Neural cell (in vitro differentiated cells): ENCODE measurements at regions not wholly inside any gene's neighbourhood (a gene's known extent, or its start where the extent isn't known, plus 50 kb on each side); places are given as distances from the start of the nearest gene placed in this dataset.

Experiments used
- H2AFZ ChIP-seq: fragments of 200-600, 300-800 bp; sonication (generic), shearing (Covaris generic); 2 replicates; pipeline ENCODE4 v1.6.0; 2014; ENCODE audit warnings: low read depth, mild to moderate bottlenecking, antibody characterized with exemption, low read length, moderate library complexity
- H3F3A ChIP-seq: fragments of 200-600 bp; shearing (Covaris generic); 2 replicates; pipeline ENCODE4 v1.6.1; 2016; ENCODE audit warnings: mild to moderate bottlenecking, moderate library complexity, mixed read lengths, antibody characterized with exemption, low read length; ENCODE audit not compliant: insufficient read depth, poor library complexity, severe bottlenecking
- H3K27ac ChIP-seq: fragments of 200-600, 300-800 bp; sonication (generic), shearing (Covaris generic); 2 replicates; pipeline ENCODE4 v1.5.1; 2014; ENCODE audit warnings: mild to moderate bottlenecking, low read length, moderate library complexity
- H3K27me3 ChIP-seq: fragments of 300-800, 200-600 bp; sonication (generic), shearing (Covaris generic); 2 replicates; pipeline ENCODE4 v1.6.0; 2014; ENCODE audit warnings: mild to moderate bottlenecking, low read depth, low read length, moderate library complexity; ENCODE audit not compliant: insufficient read depth
- H3K36me3 ChIP-seq: fragments of 300-800, 200-600 bp; sonication (generic), shearing (Covaris generic); 2 replicates; pipeline ENCODE4 v1.5.1; 2014; ENCODE audit warnings: mild to moderate bottlenecking, antibody characterized with exemption, low read length, moderate library complexity; ENCODE audit not compliant: insufficient read depth
- H3K4me2 ChIP-seq: fragments of 300-800, 200-600 bp; sonication (generic), shearing (Covaris generic); 2 replicates; pipeline ENCODE4 v1.6.0; 2014; ENCODE audit warnings: mild to moderate bottlenecking, low read length
- H3K4me3 ChIP-seq: fragments of 300-800, 200-600 bp; sonication (generic), shearing (Covaris generic); 2 replicates; pipeline ENCODE4 v1.5.1; 2014; ENCODE audit warnings: mild to moderate bottlenecking, low read length, moderate library complexity
- H3K79me2 ChIP-seq: fragments of 200-600 bp; shearing (Covaris generic); replicated peaks from 2 replicates; pipeline ENCODE4 v1.6.0; 2014; ENCODE audit warnings: mild to moderate bottlenecking, low read length, moderate library complexity; ENCODE audit not compliant: insufficient read depth
- H3K9ac ChIP-seq: fragments of 300-800, 200-600 bp; sonication (generic), shearing (Covaris generic); 2 replicates; pipeline ENCODE4 v1.6.1; 2016; ENCODE audit warnings: mild to moderate bottlenecking, low read length, mixed read lengths
- H3K9me2 ChIP-seq: fragments of 200-600 bp; shearing (Covaris generic); 2 replicates; pipeline ENCODE4 v1.6.1; 2016; ENCODE audit warnings: mild to moderate bottlenecking, low read length, mixed read lengths; ENCODE audit not compliant: insufficient read depth
- H3K9me3 ChIP-seq: fragments of 200-600, 300-800 bp; sonication (generic), shearing (Covaris generic); 2 replicates; pipeline ENCODE4 v1.6.1; 2016; ENCODE audit warnings: mild to moderate bottlenecking, mixed run types, low read length, moderate library complexity, mixed read lengths
- H4K20me1 ChIP-seq: fragments of 200-600 bp; shearing (Covaris generic); 2 replicates; pipeline ENCODE4 v1.6.1; 2016; ENCODE audit warnings: mild to moderate bottlenecking, mixed run types; ENCODE audit not compliant: insufficient read depth
- EP300 ChIP-seq: fragments of 450-650 bp; conservative IDR thresholded peaks from 2 replicates; pipeline ENCODE4 v1.6.1; 2014; ENCODE audit warnings: antibody characterized with exemption, mild to moderate bottlenecking, moderate library complexity; ENCODE audit not compliant: poor library complexity, severe bottlenecking
- EZH2 ChIP-seq: fragments of 200-600, 300-800 bp; shearing (Covaris generic), sonication (generic); IDR thresholded peaks from 2 replicates; pipeline ENCODE4 v1.6.1; 2014; ENCODE audit warnings: antibody characterized with exemption, low read length, borderline replicate concordance, mild to moderate bottlenecking; ENCODE audit not compliant: insufficient read depth, poor library complexity, severe bottlenecking
- MXI1 ChIP-seq: fragments of 450-650 bp; conservative IDR thresholded peaks from 2 replicates; pipeline ENCODE4 v1.6.1; 2014; ENCODE audit warnings: antibody characterized with exemption, mild to moderate bottlenecking; ENCODE audit not compliant: poor library complexity, severe bottlenecking
- POLR2AphosphoS5 ChIP-seq: IDR thresholded peaks from 2 replicates; pipeline ENCODE4 v1.6.1; 2012
- RAD21 ChIP-seq: fragments of 450-650 bp; conservative IDR thresholded peaks from 2 replicates; pipeline ENCODE4 v1.6.1; 2014; ENCODE audit warnings: antibody characterized with exemption, mild to moderate bottlenecking, moderate library complexity
- SMC3 ChIP-seq: fragments of 450-650 bp; conservative IDR thresholded peaks from 2 replicates; pipeline ENCODE4 v1.6.1; 2014; ENCODE audit warnings: antibody characterized with exemption, mild to moderate bottlenecking, moderate library complexity; ENCODE audit not compliant: poor library complexity
- TAF1 ChIP-seq: IDR thresholded peaks from 2 replicates; pipeline ENCODE4 v1.6.1; 2012; ENCODE audit warnings: low read depth
- TF ChIP-seq, protein P1 (sequence below): IDR thresholded peaks from 2 replicates; pipeline ENCODE4 v1.6.1; 2012; ENCODE audit warnings: borderline replicate concordance
- TF ChIP-seq, protein P2 (sequence below): fragments of 450-650 bp; IDR thresholded peaks from 2 replicates; pipeline ENCODE4 v1.5.1; 2014; ENCODE audit warnings: antibody characterized with exemption, mild to moderate bottlenecking, moderate library complexity; ENCODE audit not compliant: poor library complexity, severe bottlenecking

DNA sequence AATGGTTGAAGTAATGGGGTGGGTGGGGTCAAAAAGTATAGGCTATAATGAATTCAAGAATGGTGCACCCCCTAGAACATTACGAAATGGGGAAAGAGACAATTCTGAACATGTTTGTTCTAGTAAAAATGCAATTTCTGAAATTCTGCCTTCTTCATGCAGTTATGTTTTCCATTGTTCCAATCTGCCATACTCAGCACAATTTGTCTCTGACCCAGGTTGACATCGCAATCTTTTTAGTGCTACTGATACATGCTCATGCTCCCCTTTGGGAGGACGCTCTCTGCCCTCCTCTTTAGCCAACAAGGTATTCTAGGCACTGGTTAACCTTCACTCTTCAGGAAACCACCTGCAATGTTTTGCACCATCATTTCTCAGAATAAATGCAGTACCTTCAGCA lies 1303.9 kb upstream of the PIK3C3 start:
- Histone ChIP-seq H3K4me2 (no peak overlapping the region), H3K36me3 (no peaks in the 10 kb centered on the region), H4K20me1 (no peaks in the 10 kb centered on the region), H3K79me2 (no peaks in the 10 kb centered on the region), H3F3A (no peaks in the 10 kb centered on the region), H3K27ac (no peak overlapping the region), H3K9me3 (no peaks in the 10 kb centered on the region), H3K4me3 (no peak overlapping the region), H3K9me2 (no peaks in the 10 kb centered on the region), H3K9ac (no peak overlapping the region), H3K27me3 (no peaks in the 10 kb centered on the region), H2AFZ (no peak overlapping the region)
- no peak for TF ChIP-seq TAF1
- no peak for TF ChIP-seq RAD21
- TF ChIP-seq, protein P1, sequence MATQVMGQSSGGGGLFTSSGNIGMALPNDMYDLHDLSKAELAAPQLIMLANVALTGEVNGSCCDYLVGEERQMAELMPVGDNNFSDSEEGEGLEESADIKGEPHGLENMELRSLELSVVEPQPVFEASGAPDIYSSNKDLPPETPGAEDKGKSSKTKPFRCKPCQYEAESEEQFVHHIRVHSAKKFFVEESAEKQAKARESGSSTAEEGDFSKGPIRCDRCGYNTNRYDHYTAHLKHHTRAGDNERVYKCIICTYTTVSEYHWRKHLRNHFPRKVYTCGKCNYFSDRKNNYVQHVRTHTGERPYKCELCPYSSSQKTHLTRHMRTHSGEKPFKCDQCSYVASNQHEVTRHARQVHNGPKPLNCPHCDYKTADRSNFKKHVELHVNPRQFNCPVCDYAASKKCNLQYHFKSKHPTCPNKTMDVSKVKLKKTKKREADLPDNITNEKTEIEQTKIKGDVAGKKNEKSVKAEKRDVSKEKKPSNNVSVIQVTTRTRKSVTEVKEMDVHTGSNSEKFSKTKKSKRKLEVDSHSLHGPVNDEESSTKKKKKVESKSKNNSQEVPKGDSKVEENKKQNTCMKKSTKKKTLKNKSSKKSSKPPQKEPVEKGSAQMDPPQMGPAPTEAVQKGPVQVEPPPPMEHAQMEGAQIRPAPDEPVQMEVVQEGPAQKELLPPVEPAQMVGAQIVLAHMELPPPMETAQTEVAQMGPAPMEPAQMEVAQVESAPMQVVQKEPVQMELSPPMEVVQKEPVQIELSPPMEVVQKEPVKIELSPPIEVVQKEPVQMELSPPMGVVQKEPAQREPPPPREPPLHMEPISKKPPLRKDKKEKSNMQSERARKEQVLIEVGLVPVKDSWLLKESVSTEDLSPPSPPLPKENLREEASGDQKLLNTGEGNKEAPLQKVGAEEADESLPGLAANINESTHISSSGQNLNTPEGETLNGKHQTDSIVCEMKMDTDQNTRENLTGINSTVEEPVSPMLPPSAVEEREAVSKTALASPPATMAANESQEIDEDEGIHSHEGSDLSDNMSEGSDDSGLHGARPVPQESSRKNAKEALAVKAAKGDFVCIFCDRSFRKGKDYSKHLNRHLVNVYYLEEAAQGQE, result no peak
- no peak for TF ChIP-seq EZH2
- TF ChIP-seq, protein P2, sequence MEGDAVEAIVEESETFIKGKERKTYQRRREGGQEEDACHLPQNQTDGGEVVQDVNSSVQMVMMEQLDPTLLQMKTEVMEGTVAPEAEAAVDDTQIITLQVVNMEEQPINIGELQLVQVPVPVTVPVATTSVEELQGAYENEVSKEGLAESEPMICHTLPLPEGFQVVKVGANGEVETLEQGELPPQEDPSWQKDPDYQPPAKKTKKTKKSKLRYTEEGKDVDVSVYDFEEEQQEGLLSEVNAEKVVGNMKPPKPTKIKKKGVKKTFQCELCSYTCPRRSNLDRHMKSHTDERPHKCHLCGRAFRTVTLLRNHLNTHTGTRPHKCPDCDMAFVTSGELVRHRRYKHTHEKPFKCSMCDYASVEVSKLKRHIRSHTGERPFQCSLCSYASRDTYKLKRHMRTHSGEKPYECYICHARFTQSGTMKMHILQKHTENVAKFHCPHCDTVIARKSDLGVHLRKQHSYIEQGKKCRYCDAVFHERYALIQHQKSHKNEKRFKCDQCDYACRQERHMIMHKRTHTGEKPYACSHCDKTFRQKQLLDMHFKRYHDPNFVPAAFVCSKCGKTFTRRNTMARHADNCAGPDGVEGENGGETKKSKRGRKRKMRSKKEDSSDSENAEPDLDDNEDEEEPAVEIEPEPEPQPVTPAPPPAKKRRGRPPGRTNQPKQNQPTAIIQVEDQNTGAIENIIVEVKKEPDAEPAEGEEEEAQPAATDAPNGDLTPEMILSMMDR, result no peak
- no peak for TF ChIP-seq POLR2AphosphoS5
- TF ChIP-seq EP300, result no peak
- no peak for TF ChIP-seq MXI1
- TF ChIP-seq SMC3, result no peak

GRCh38 chr18:40642692-40643229 lies 1312.3 kb upstream of the PIK3C3 start:
- H3K27ac ChIP-seq, result no peak overlapping the region
- no peaks in the 10 kb centered on the region for H3K79me2 ChIP-seq
- TF ChIP-seq RAD21, result no peak
- TF ChIP-seq, protein P1, result peak; percentile 56
- H3K4me2 ChIP-seq, result no peak overlapping the region
- H3K36me3 ChIP-seq, result no peaks in the 10 kb centered on the region
- no peaks in the 10 kb centered on the region for H4K20me1 ChIP-seq
- H3K9me3 ChIP-seq, result no peaks in the 10 kb centered on the region
- no peak overlapping the region for H3K4me3 ChIP-seq
- H2AFZ ChIP-seq, result no peak overlapping the region
- H3K9me2 ChIP-seq, result no peaks in the 10 kb centered on the region
- no peaks in the 10 kb centered on the region for H3K27me3 ChIP-seq
- H3K9ac ChIP-seq, result no peak overlapping the region
- no peaks in the 10 kb centered on the region for H3F3A ChIP-seq
